ENCODE measurements at regions not wholly inside any gene's neighbourhood (a gene's known extent, or its start where the extent isn't known, plus 50 kb on each side); places are given as distances from the start of the nearest gene placed in this dataset.

- TF ChIP-seq, protein P1, sequence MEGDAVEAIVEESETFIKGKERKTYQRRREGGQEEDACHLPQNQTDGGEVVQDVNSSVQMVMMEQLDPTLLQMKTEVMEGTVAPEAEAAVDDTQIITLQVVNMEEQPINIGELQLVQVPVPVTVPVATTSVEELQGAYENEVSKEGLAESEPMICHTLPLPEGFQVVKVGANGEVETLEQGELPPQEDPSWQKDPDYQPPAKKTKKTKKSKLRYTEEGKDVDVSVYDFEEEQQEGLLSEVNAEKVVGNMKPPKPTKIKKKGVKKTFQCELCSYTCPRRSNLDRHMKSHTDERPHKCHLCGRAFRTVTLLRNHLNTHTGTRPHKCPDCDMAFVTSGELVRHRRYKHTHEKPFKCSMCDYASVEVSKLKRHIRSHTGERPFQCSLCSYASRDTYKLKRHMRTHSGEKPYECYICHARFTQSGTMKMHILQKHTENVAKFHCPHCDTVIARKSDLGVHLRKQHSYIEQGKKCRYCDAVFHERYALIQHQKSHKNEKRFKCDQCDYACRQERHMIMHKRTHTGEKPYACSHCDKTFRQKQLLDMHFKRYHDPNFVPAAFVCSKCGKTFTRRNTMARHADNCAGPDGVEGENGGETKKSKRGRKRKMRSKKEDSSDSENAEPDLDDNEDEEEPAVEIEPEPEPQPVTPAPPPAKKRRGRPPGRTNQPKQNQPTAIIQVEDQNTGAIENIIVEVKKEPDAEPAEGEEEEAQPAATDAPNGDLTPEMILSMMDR (conservative IDR thresholded peaks at IDR 0.05): no peak
- no peak for TF ChIP-seq ZFX (IDR thresholded peaks at IDR 0.05)
These were observed 471.9 kb downstream of the RPS29 start for GRCh38 chr14:49114161-49114893.

All from C4-2B (cell line).